Hepatocyte (in vitro differentiated cells): ENCODE measurements at regions not wholly inside any gene's neighbourhood (a gene's known extent, or its start where the extent isn't known, plus 50 kb on each side); places are given as distances from the start of the nearest gene placed in this dataset.

ENCODE experiments used
- DNase-seq: peaks from one replicate; pipeline ENCODE4 v3.0.0-alpha.2; 2016; ENCODE audit warnings: low spot score
- H2AFZ ChIP-seq: fragments of 200-600 bp; sonication (generic); 2 replicates; pipeline ENCODE4 v1.6.0; 2016; ENCODE audit warnings: antibody characterized with exemption, mild to moderate bottlenecking
- H3K27ac ChIP-seq: fragments of 200-600 bp; sonication (generic); 2 replicates; pipeline ENCODE4 v1.5.1; 2016; ENCODE audit warnings: mild to moderate bottlenecking
- H3K27me3 ChIP-seq: fragments of 200-600 bp; sonication (generic); 2 replicates; pipeline ENCODE4 v1.6.1; 2016
- H3K36me3 ChIP-seq: fragments of 200-600 bp; sonication (generic); replicated peaks from 2 replicates; pipeline ENCODE4 v1.5.1; 2016; ENCODE audit warnings: low read depth; ENCODE audit not compliant: insufficient read depth
- H3K4me1 ChIP-seq: fragments of 200-600 bp; sonication (generic); 2 replicates; pipeline ENCODE4 v1.5.1; 2016; ENCODE audit warnings: mild to moderate bottlenecking, moderate library complexity; ENCODE audit not compliant: insufficient read depth
- H3K4me2 ChIP-seq: fragments of 200-600 bp; sonication (generic); 2 replicates; pipeline ENCODE4 v1.6.0; 2016
- H3K4me3 ChIP-seq: fragments of 200-600 bp; sonication (generic); 2 replicates; pipeline ENCODE4 v1.5.1; 2016; ENCODE audit warnings: mild to moderate bottlenecking
- H3K79me2 ChIP-seq: fragments of 200-600 bp; sonication (generic); 2 replicates; pipeline ENCODE4 v1.6.0; 2017; ENCODE audit warnings: mild to moderate bottlenecking
- H3K9me2 ChIP-seq: fragments of 200-600 bp; sonication (generic); replicated peaks from 2 replicates; pipeline ENCODE4 v1.6.0; 2017; ENCODE audit warnings: mild to moderate bottlenecking; ENCODE audit not compliant: insufficient read depth
- H3K9me3 ChIP-seq: fragments of 200-600 bp; sonication (generic); 2 replicates; pipeline ENCODE4 v1.5.1; 2016; ENCODE audit warnings: low read depth, mild to moderate bottlenecking
- H4K20me1 ChIP-seq: fragments of 200-600 bp; sonication (generic); 2 replicates; pipeline ENCODE4 v1.6.0; 2016; ENCODE audit warnings: mild to moderate bottlenecking; ENCODE audit not compliant: insufficient read depth, poor library complexity, severe bottlenecking
- CTCF ChIP-seq: fragments of 200-600 bp; sonication (generic); IDR thresholded peaks from 2 replicates; pipeline ENCODE4 v1.5.1; 2016; ENCODE audit warnings: antibody characterized with exemption, mild to moderate bottlenecking; ENCODE audit not compliant: poor library complexity
- EZH2 ChIP-seq: fragments of 200-600 bp; sonication (generic); IDR thresholded peaks from 2 replicates; pipeline ENCODE4 v1.6.1; 2016; ENCODE audit warnings: antibody characterized with exemption, mild to moderate bottlenecking, borderline replicate concordance
- EZH2phosphoT487 ChIP-seq: fragments of 200-600 bp; sonication (generic); IDR thresholded peaks from one replicate; pipeline ENCODE4 v1.6.1; 2018; ENCODE audit warnings: antibody characterized with exemption, mild to moderate bottlenecking, low read depth, moderate library complexity; ENCODE audit not compliant: unreplicated experiment, severe bottlenecking
- WGBS: methylation state at CpG from one replicate; pipeline ENCODE4 v1.1.6; 2016; ENCODE audit warnings: low lambda C conversion rate; ENCODE audit errors: missing lambda C conversion rate; 5-methylcytosine and 5-hydroxymethylcytosine counted together

GRCh38 chr13:68998056-68998455 lies 1109.6 kb upstream of the ATXN8OS start:
- Histone ChIP-seq H3K4me1 (no peaks in the 10 kb centered on the region), H4K20me1 (no peaks in the 10 kb centered on the region), H3K9me3 (no peaks in the 10 kb centered on the region), H3K4me2 (no peak overlapping the region), H3K27ac (no peak overlapping the region), H2AFZ (no peak overlapping the region), H3K4me3 (no peak overlapping the region), H3K27me3 (no peaks in the 10 kb centered on the region), H3K9me2 (no peaks in the 10 kb centered on the region), H3K36me3 (no peaks in the 10 kb centered on the region), H3K79me2 (no peaks in the 10 kb centered on the region)
- no peak for DNase-seq
- 78% methylated on average over 1 of the region's 1 CpG for WGBS
- TF ChIP-seq EZH2phosphoT487: no peak
- no peak for TF ChIP-seq EZH2
- no peak for TF ChIP-seq CTCF

- TF ChIP-seq CTCF (no peak), EZH2phosphoT487 (no peak), EZH2 (no peak)
- Histone ChIP-seq H2AFZ (no peak overlapping the region), H3K79me2 (no peaks in the 10 kb centered on the region), H3K4me3 (no peak overlapping the region), H3K4me1 (no peaks in the 10 kb centered on the region), H3K36me3 (no peaks in the 10 kb centered on the region), H4K20me1 (no peaks in the 10 kb centered on the region), H3K27ac (no peak overlapping the region), H3K9me2 (no peaks in the 10 kb centered on the region), H3K9me3 (no peaks in the 10 kb centered on the region), H3K27me3 (no peaks in the 10 kb centered on the region), H3K4me2 (no peak overlapping the region)
- DNase-seq: no peak
Measured at GRCh38 chr13:68996668-68997025, 1111.0 kb upstream of the ATXN8OS start.

GRCh38 chr13:68995972-68996667 lies 1111.5 kb upstream of the ATXN8OS start:
- Histone ChIP-seq H3K79me2 (no peaks in the 10 kb centered on the region), H4K20me1 (no peaks in the 10 kb centered on the region), H3K27me3 (no peaks in the 10 kb centered on the region), H3K4me1 (no peaks in the 10 kb centered on the region), H3K36me3 (no peaks in the 10 kb centered on the region), H3K27ac (no peak overlapping the region), H3K9me2 (no peaks in the 10 kb centered on the region), H3K4me2 (no peak overlapping the region), H2AFZ (no peak overlapping the region), H3K9me3 (no peaks in the 10 kb centered on the region), H3K4me3 (no peak overlapping the region)
- WGBS: 86% methylated on average over 3 of the region's 3 CpGs
- no peak for DNase-seq
- TF ChIP-seq EZH2phosphoT487 (no peak), CTCF (no peak), EZH2 (no peak)
